HEK293 (cell line): ENCODE measurements at regions not wholly inside any gene's neighbourhood (a gene's known extent, or its start where the extent isn't known, plus 50 kb on each side); places are given as distances from the start of the nearest gene placed in this dataset.

Source experiments
- CTCF ChIA-PET: fragments of 350-600 bp; formaldehyde crosslinking; extraction: SDS; loops from one replicate; lab custom pipeline; 2021; ENCODE audit warnings: antibody characterized with exemption; lab: Yijun Ruan, JAX
- POLR2A ChIA-PET: fragments of 300-600 bp; formaldehyde crosslinking; extraction: SDS; loops from one replicate; lab custom pipeline; 2020; ENCODE audit warnings: antibody characterized with exemption, inconsistent platforms; lab: Yijun Ruan, JAX
- H3K27ac ChIP-seq: fragments of 200-500 bp; sonication (Bioruptor generic); 2 replicates; pipeline ENCODE4 v1.5.1; 2014; ENCODE audit warnings: low read depth, low read length, control low read depth, inconsistent platforms; ENCODE audit errors: extremely low read depth
- H3K36me3 ChIP-seq, 2 experiments: fragments of 200-500 bp in 1 of 2; sonication (Bioruptor generic) in 1 of 2; 1 replicate in 1 of 2; 2 replicates in 1 of 2; pipeline ENCODE4 v1.5.1; 2014 to 2017; ENCODE audit warnings: inconsistent platforms in 2 of 2, low read length in 2 of 2; ENCODE audit not compliant: control insufficient read depth in 2 of 2, insufficient read depth in 1 of 2
- H3K4me1 ChIP-seq: fragments of 200-500 bp; sonication (Bioruptor generic); 2 replicates; pipeline ENCODE4 v1.5.1; 2014; ENCODE audit warnings: mild to moderate bottlenecking, low read length, inconsistent platforms; ENCODE audit not compliant: control insufficient read depth, insufficient read depth
- H3K4me3 ChIP-seq: 2 replicates; pipeline ENCODE4 v1.5.1; 2011; ENCODE audit warnings: low read depth, mild to moderate bottlenecking, control low read depth, low read length, moderate library complexity
- H3K9me3 ChIP-seq: fragments of 200-500 bp; sonication (Bioruptor generic); 2 replicates; pipeline ENCODE4 v1.5.1; 2014; ENCODE audit warnings: low read depth, low read length, inconsistent platforms; ENCODE audit not compliant: control insufficient read depth, insufficient read depth
- CTCF ChIP-seq: fragments of 450-650 bp; formaldehyde crosslinking; IDR thresholded peaks from 2 replicates; pipeline ENCODE4 v1.5.1; 2016; ENCODE audit warnings: missing biosample characterization, missing genetic modification characterization
- GLI4 ChIP-seq: fragments of 450-650 bp; formaldehyde crosslinking; IDR thresholded peaks from 2 replicates; pipeline ENCODE4 v1.5.1; 2016; ENCODE audit warnings: missing biosample characterization, missing genetic modification characterization
- SCRT1 ChIP-seq: fragments of 450-650 bp; formaldehyde crosslinking; IDR thresholded peaks from 2 replicates; pipeline ENCODE4 v1.5.1; 2016; ENCODE audit warnings: missing biosample characterization, missing genetic modification characterization, borderline replicate concordance
- SETDB1 ChIP-seq: IDR thresholded peaks from one replicate; pipeline ENCODE4 v1.6.1; 2017; ENCODE audit warnings: mild to moderate bottlenecking, low read length, moderate library complexity, mixed read lengths; ENCODE audit not compliant: insufficient read length
- SP2 ChIP-seq: fragments of 450-650 bp; formaldehyde crosslinking; IDR thresholded peaks from 2 replicates; pipeline ENCODE4 v1.5.1; 2016; ENCODE audit warnings: missing biosample characterization, missing genetic modification characterization
- ZBTB21 ChIP-seq: fragments of 450-650 bp; formaldehyde crosslinking; IDR thresholded peaks from 2 replicates; pipeline ENCODE4 v1.5.1; 2017; ENCODE audit warnings: missing biosample characterization, missing genetic modification characterization
- ZNF114 ChIP-seq: fragments of 450-650 bp; formaldehyde crosslinking; IDR thresholded peaks from 2 replicates; pipeline ENCODE4 v1.5.0; 2017; ENCODE audit warnings: missing biosample characterization, missing genetic modification characterization
- ZNF202 ChIP-seq: fragments of 450-650 bp; formaldehyde crosslinking; IDR thresholded peaks from 2 replicates; pipeline ENCODE4 v1.5.1; 2016; ENCODE audit warnings: missing biosample characterization, missing genetic modification characterization, borderline replicate concordance
- ZNF223 ChIP-seq: fragments of 450-650 bp; formaldehyde crosslinking; IDR thresholded peaks from 2 replicates; pipeline ENCODE4 v1.5.1; 2016; ENCODE audit warnings: missing biosample characterization, missing genetic modification characterization
- ZNF423 ChIP-seq: fragments of 450-650 bp; formaldehyde crosslinking; IDR thresholded peaks from 2 replicates; pipeline ENCODE4 v1.5.1; 2016; ENCODE audit warnings: missing biosample characterization, missing genetic modification characterization
- ZNF521 ChIP-seq: fragments of 450-650 bp; formaldehyde crosslinking; IDR thresholded peaks from 2 replicates; pipeline ENCODE4 v1.5.1; 2017; ENCODE audit warnings: missing biosample characterization, mild to moderate bottlenecking, missing genetic modification characterization
- ZNF529 ChIP-seq: fragments of 450-650 bp; formaldehyde crosslinking; IDR thresholded peaks from 2 replicates; pipeline ENCODE4 v1.5.1; 2017; ENCODE audit warnings: missing genetic modification characterization, missing biosample characterization; ENCODE audit not compliant: insufficient replicate concordance
- ZNF530 ChIP-seq: fragments of 450-650 bp; formaldehyde crosslinking; IDR thresholded peaks from 2 replicates; pipeline ENCODE4 v1.5.1; 2016; ENCODE audit warnings: low read depth, missing biosample characterization, missing genetic modification characterization
- ZNF561 ChIP-seq: fragments of 450-650 bp; IDR thresholded peaks from 2 replicates; pipeline ENCODE4 v1.5.1; 2018; ENCODE audit warnings: missing biosample characterization, missing genetic modification characterization, borderline replicate concordance
- ZNF610 ChIP-seq: fragments of 450-650 bp; formaldehyde crosslinking; IDR thresholded peaks from 2 replicates; pipeline ENCODE4 v1.5.1; 2016; ENCODE audit warnings: missing biosample characterization, missing genetic modification characterization, borderline replicate concordance
- ZNF623 ChIP-seq: fragments of 450-650 bp; formaldehyde crosslinking; IDR thresholded peaks from 2 replicates; pipeline ENCODE4 v1.5.1; 2016; ENCODE audit warnings: missing biosample characterization, missing genetic modification characterization
- ZNF645 ChIP-seq: fragments of 450-650 bp; formaldehyde crosslinking; IDR thresholded peaks from 2 replicates; pipeline ENCODE4; 2016; ENCODE audit warnings: missing biosample characterization, missing genetic modification characterization
- ZNF658 ChIP-seq: fragments of 450-650 bp; formaldehyde crosslinking; IDR thresholded peaks from 2 replicates; pipeline ENCODE4; 2016; ENCODE audit warnings: missing biosample characterization, missing genetic modification characterization
- ZNF776 ChIP-seq: fragments of 450-650 bp; formaldehyde crosslinking; IDR thresholded peaks from 2 replicates; pipeline ENCODE4 v1.5.0; 2017; ENCODE audit warnings: missing biosample characterization, missing genetic modification characterization, borderline replicate concordance
- ZSCAN23 ChIP-seq: fragments of 450-650 bp; formaldehyde crosslinking; IDR thresholded peaks from 2 replicates; pipeline ENCODE4 v1.5.1; 2016; ENCODE audit warnings: missing biosample characterization, missing genetic modification characterization
- ZSCAN5A ChIP-seq: fragments of 450-650 bp; formaldehyde crosslinking; IDR thresholded peaks from 2 replicates; pipeline ENCODE4 v1.5.1; 2016; ENCODE audit warnings: missing biosample characterization, missing genetic modification characterization
- TF ChIP-seq, protein P1 (sequence below): fragments of 450-650 bp; formaldehyde crosslinking; IDR thresholded peaks from 2 replicates; pipeline ENCODE4 v1.5.1; 2016; ENCODE audit warnings: missing biosample characterization, missing genetic modification characterization
- TF ChIP-seq, protein P2 (sequence below): fragments of 450-650 bp; formaldehyde crosslinking; IDR thresholded peaks from 2 replicates; pipeline ENCODE4 v1.5.1; 2016; ENCODE audit warnings: missing biosample characterization, missing genetic modification characterization
- TF ChIP-seq, protein P3 (sequence below): fragments of 450-650 bp; formaldehyde crosslinking; IDR thresholded peaks from 2 replicates; pipeline ENCODE4 v1.5.1; 2016; ENCODE audit warnings: missing biosample characterization, missing genetic modification characterization
- TF ChIP-seq, protein P4 (sequence below): fragments of 450-650 bp; formaldehyde crosslinking; IDR thresholded peaks from 2 replicates; pipeline ENCODE4 v1.5.1; 2016; ENCODE audit warnings: missing biosample characterization, missing genetic modification characterization

DNA sequence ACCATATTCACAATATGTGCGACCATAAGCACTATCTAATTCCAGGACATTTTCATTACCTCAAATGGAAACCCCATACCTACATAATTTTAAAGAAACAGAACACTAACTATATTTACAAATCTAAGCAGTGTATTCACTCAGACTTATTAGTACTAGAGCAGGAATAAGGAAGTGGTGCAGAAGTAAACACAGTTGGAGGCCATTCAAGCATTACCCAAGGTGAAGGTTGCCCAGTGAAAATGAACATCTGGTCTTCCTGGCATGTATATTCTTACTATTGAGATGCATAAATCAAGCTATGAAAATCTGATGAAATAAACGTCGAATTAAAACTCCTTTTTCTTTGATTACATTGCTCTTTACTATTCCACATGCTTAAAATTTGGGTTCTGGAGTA lies 78.9 kb upstream of the TTC14 start:
- POLR2A ChIA-PET: no interaction called here
- CTCF ChIA-PET: no interaction called here
- TF ChIP-seq SETDB1 (no peak), ZNF561 (tag by site-specific recombination) (no peak), ZNF623 (no peak), ZNF114 (tag by site-specific recombination) (no peak), ZNF529 (tag by site-specific recombination) (no peak), ZNF645 (tag by site-specific recombination) (no peak), ZNF521 (tag by site-specific recombination) (no peak), ZSCAN23 (tag by site-specific recombination) (no peak), ZNF223 (tag by site-specific recombination) (no peak), ZNF530 (no peak), ZNF423 (tag by site-specific recombination) (no peak), SP2 (tag by site-specific recombination) (no peak), ZSCAN5A (tag by site-specific recombination) (no peak)
- TF ChIP-seq, protein P1, sequence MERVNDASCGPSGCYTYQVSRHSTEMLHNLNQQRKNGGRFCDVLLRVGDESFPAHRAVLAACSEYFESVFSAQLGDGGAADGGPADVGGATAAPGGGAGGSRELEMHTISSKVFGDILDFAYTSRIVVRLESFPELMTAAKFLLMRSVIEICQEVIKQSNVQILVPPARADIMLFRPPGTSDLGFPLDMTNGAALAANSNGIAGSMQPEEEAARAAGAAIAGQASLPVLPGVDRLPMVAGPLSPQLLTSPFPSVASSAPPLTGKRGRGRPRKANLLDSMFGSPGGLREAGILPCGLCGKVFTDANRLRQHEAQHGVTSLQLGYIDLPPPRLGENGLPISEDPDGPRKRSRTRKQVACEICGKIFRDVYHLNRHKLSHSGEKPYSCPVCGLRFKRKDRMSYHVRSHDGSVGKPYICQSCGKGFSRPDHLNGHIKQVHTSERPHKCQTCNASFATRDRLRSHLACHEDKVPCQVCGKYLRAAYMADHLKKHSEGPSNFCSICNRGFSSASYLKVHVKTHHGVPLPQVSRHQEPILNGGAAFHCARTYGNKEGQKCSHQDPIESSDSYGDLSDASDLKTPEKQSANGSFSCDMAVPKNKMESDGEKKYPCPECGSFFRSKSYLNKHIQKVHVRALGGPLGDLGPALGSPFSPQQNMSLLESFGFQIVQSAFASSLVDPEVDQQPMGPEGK (tag by site-specific recombination): no peak
- TF ChIP-seq, protein P2, sequence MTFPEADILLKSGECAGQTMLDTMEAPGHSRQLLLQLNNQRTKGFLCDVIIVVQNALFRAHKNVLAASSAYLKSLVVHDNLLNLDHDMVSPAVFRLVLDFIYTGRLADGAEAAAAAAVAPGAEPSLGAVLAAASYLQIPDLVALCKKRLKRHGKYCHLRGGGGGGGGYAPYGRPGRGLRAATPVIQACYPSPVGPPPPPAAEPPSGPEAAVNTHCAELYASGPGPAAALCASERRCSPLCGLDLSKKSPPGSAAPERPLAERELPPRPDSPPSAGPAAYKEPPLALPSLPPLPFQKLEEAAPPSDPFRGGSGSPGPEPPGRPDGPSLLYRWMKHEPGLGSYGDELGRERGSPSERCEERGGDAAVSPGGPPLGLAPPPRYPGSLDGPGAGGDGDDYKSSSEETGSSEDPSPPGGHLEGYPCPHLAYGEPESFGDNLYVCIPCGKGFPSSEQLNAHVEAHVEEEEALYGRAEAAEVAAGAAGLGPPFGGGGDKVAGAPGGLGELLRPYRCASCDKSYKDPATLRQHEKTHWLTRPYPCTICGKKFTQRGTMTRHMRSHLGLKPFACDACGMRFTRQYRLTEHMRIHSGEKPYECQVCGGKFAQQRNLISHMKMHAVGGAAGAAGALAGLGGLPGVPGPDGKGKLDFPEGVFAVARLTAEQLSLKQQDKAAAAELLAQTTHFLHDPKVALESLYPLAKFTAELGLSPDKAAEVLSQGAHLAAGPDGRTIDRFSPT (tag by site-specific recombination): no peak

GRCh38 chr3:180528843-180529242 lies 73.1 kb upstream of the TTC14 start:
- H3K27ac ChIP-seq: no peak overlapping the region
- no peaks in the 10 kb centered on the region for H3K4me1 ChIP-seq
- no peaks in the 10 kb centered on the region for H3K36me3 ChIP-seq
- ChIA-PET POLR2A (no interaction called here), CTCF (no interaction called here)
- no peak overlapping the region for H3K4me3 ChIP-seq
- no peaks in the 10 kb centered on the region for H3K9me3 ChIP-seq
- TF ChIP-seq, protein P3, sequence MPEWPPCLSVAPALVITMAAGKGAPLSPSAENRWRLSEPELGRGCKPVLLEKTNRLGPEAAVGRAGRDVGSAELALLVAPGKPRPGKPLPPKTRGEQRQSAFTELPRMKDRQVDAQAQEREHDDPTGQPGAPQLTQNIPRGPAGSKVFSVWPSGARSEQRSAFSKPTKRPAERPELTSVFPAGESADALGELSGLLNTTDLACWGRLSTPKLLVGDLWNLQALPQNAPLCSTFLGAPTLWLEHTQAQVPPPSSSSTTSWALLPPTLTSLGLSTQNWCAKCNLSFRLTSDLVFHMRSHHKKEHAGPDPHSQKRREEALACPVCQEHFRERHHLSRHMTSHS (tag by site-specific recombination): no peak
- TF ChIP-seq GLI4 (tag by site-specific recombination): no peak
- no peak for TF ChIP-seq SCRT1
- no peak for TF ChIP-seq ZNF658
- TF ChIP-seq ZNF610 (tag by site-specific recombination): no peak
- TF ChIP-seq CTCF (tag by site-specific recombination): no peak
- TF ChIP-seq ZNF776: no peak
- TF ChIP-seq, protein P4, sequence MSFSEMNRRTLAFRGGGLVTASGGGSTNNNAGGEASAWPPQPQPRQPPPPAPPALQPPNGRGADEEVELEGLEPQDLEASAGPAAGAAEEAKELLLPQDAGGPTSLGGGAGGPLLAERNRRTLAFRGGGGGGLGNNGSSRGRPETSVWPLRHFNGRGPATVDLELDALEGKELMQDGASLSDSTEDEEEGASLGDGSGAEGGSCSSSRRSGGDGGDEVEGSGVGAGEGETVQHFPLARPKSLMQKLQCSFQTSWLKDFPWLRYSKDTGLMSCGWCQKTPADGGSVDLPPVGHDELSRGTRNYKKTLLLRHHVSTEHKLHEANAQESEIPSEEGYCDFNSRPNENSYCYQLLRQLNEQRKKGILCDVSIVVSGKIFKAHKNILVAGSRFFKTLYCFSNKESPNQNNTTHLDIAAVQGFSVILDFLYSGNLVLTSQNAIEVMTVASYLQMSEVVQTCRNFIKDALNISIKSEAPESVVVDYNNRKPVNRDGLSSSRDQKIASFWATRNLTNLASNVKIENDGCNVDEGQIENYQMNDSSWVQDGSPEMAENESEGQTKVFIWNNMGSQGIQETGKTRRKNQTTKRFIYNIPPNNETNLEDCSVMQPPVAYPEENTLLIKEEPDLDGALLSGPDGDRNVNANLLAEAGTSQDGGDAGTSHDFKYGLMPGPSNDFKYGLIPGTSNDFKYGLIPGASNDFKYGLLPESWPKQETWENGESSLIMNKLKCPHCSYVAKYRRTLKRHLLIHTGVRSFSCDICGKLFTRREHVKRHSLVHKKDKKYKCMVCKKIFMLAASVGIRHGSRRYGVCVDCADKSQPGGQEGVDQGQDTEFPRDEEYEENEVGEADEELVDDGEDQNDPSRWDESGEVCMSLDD (tag by site-specific recombination): no peak
- no peak for TF ChIP-seq ZBTB21 (tag by site-specific recombination)
- TF ChIP-seq ZNF202 (tag by site-specific recombination): no peak

More for the DNA sequence above, 78.9 kb upstream of the TTC14 start:
- Histone ChIP-seq H3K9me3 (no peaks in the 10 kb centered on the region), H3K4me1 (no peaks in the 10 kb centered on the region), H3K27ac (no peak overlapping the region), H3K36me3 (no peaks in the 10 kb centered on the region), H3K4me3 (no peak overlapping the region)
